GM19468 (cell line): ENCODE measurements at regions not wholly inside any gene's neighbourhood (a gene's known extent, or its start where the extent isn't known, plus 50 kb on each side); places are given as distances from the start of the nearest gene placed in this dataset.

Source experiments
- ATAC-seq: cut with Tn5 transposase; IDR thresholded peaks from one replicate; pipeline ENCODE4 v1.9.1; 2021; ENCODE audit warnings: mild to moderate bottlenecking, moderate library complexity, moderate number of reproducible peaks; ENCODE audit not compliant: unreplicated experiment; ENCODE audit errors: extremely low read depth

DNA sequence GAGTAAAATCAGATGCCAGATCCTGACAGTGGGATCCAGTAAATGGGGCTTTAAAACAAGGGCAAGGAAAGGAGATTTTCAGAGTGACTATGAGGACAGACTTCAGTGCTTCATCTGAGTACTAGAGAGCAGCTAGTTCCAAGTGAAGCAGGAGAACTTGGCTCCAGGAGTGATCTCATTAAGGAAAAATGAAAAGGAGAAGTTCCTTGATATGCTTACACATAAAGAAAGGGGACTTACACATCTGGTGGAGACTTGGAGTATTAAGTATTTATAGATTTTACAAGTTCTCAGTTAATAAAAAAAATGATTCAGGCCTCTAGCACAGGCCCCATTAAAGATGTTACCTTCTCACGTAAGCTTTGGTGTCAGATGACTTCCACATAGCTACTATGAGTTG, 105.8 kb downstream of the ICOS start:
- no peak for ATAC-seq

DNA sequence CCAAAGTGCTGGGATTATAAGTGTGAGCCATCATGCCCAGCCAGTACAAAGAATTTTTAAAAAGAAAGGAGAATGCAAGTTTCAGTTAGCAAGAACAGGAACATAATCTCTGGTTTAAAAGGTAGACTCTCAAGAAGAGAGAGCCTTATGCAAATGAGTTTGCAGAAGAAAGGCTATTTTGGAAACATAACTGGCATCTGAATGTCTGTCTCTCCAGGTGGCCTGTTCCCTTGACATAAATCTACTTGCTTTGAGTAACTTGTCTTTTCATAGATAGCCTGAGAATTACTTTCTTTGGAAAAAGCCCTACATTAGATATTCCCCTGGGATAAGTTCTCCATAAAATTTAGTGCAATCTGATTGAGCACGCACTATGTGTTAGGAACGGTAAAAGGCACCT, 109.6 kb downstream of the ICOS start:
- ATAC-seq, result peak; percentile 85

DNA sequence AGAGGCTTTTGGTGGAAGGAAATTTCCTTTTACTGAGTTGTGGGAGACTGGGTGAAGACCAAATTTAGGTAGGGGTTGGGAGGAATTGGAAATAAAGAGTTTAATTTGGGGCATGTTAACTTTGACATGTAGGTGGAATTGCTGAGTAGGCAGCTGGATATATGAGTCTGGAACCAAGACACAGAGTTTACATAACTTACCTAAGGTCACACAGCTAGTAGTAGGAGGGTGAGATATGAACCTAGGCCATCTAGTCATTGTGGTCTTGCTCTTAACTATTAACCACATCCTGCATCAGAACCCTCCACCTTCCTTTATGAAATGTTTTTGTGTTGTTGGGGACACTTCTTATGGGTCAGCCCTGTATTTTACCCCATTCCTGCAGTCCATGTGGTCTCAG, 113.1 kb downstream of the ICOS start:
- peak; percentile 38 for ATAC-seq

DNA sequence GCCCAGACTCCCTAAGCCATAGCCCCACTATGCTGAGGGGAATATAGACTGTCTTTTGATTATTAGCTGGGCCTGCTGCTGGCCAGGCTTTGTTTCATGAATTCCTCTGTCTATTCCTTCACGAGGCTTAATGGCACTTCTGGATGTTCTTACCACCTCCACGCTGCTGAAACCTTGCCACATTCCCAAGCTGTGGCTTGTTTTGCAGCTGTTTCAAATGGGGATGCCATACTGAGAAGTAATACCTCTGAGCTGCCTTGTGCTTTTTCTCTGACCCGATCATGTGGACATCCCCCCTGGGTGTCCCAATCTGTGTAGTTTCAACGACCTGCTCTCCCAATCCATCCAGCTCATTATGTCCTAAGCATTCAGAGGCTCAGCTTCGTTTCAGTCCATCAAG, 114.1 kb downstream of the ICOS start:
- no peak for ATAC-seq

DNA sequence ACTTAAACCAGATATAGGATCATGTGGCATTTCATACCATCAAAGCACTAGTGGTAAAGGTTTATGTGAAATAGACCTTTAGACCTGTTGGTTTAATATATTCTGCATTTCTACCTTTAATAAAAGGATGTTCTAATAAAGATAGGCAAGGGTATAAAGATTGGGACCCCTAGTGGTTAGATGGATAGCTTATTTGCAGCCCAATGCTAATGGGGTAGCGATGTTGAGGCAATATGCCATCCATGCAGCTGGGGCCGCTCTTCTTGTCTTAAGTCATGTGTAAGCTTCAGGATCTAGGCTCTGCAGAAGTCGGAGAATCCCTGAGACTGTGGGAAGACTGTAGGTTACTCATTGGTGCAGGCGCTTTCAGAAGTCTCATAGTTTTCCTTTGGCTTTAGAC, 114.9 kb downstream of the ICOS start:
- no peak for ATAC-seq

DNA sequence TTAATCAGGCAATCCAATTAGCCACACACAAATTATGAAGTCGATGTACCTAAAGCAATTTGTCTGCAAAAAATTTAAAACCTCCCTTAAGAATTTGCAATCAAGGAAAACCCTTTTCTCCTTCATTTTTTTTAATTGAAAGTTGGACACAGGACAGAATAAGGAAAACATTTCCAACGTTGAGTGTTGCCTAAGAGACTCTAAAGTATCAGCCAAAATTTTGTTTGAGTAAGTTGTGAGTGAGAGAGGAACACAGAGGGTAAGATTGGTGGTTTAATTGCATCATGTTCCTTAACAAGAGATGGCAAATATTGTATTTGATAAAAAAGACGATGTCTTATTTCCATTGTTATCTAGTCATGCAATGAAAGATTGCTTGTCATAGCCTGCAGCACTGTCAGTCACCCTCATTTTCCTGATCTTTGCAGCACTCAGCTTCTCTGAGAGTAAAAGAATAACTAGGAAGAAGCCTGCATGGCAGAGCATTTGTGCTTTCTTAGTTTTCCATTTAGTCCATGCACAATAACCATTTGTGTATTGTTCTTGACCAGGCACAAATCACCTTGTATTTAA, 115.5 kb downstream of the ICOS start:
- no peak for ATAC-seq

DNA sequence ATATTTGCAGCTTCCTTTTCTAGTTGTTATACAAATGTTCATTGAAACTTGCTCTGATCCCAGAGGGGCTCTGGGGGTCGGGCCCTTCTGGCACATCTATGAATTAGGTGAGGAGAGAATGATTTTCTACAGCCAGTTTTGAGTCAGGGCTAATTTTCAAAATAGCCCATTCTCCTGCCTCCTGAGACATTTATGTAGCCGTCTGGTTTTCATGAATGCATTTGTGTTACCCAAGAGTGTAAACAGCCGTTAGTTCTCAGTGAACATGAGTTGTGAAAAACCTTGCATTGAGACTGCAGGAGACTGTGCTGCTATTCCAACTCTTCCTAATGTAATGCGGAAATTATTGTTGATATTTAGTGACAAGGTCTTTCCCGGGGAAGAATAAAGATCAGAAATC, 122.5 kb downstream of the ICOS start:
- ATAC-seq, result no peak

DNA sequence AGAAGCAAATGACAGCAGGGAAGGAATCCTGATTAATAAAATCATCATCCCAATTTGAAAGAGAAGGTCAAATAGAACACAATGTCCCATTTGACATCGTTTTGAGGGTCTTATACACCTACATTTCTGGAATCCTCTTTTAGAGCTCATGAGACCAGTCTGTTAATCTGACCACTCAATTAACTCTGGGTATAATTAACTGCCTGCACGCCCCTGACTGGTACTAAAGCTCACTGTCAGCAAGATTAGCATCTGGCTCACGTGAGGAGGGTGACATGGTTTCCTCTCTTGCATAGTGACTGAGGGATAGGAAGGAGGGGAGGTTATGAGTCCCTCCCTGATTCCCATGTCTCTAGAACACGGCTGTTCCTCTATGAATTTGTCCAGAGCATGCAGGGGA, 124.3 kb downstream of the ICOS start:
- no peak for ATAC-seq

DNA sequence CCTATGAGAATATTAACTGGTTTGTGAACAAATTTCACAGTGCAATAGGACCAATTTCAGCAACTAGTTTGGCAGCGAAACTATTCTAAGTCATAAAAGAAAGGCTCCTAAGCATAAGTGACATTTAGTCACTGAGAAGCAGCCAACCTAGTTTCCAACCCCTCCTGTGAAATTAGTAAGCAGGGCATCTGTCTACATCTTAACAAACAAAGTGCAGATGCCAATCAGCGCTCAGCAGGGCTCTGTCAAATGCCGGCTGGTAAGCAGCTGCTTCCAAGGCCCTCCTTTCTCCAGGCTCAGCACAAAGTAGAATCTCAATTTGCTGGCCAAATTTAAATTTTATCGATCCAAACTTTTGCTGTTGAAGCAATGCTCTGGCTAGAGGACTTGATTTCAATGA, 124.7 kb downstream of the ICOS start:
- no peak for ATAC-seq

DNA sequence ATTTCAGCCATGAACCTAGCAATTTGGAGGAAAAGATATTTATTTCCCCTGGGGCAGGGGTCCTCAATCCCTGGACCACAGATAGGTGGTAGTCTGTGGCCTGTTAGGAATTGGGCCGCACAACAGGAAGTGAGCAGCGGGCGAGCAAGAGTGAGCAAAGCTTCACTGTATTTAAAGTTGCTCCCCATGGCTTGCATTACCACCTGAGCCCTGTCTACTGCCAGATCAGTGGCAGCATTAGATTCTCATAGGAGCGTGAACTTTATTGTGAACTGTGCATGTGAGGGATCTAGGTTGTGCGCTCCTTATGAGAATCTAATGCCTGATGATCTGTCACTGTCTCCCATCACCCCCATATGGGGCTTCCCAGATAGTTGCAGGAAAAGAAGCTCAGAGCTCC, 127.6 kb downstream of the ICOS start:
- no peak for ATAC-seq

DNA sequence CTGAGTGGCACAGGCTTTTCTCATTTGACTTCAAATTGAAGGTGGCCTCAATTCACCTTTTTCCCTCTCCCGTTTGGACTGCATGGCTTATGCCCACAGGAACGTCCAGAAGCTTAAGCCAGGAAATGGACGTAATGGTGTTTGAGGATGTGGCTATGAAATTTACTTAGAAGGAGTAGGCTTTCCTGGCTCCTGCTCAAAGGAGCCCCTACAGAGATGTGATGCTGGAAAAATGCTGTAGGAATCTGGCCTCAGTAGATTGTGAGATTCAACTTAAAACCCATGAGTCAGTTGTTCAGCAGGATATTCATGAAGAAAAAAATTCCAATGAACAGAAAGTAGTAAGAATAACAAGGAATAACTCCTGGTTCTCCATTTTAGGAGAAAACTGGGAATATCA, 129.0 kb downstream of the ICOS start:
- no peak for ATAC-seq

DNA sequence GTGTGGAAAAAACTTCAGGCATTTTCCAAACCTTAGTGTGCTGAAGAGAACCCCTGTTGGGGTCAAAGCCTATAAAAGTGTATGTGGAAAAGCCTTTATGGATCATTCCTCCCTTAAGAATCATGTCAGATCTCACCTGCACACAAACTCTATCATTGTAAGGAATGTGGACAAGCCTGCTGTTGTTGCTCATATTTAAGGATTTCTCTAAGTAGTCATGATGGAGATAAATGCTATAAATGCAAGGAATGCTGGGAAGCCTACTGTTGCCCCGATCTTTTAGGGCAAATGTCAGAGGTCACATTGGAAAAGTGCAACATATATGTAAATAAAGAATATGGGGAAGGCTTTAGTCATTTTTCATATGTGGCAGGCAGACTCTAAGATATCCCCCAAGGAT, 129.5 kb downstream of the ICOS start:
- ATAC-seq, result no peak

DNA sequence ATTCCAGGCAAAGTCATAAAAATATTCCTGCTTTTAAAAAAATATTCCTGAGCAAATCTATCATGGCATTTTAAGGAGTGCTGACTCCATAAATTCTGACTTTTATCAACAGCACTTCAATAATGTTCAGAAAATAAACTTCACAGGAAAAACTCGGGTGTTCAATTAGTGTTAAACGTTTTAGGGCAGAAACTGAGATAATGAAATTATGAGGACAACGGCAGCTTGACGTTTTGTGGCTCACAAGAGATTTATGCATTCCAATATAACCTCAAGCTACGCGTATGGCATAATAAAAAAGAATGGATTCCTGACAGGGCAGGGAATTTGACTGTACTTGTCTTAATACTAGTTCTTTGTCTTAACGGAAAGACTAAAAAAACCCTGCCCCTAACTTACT, 133.2 kb downstream of the ICOS start:
- ATAC-seq, result no peak

DNA sequence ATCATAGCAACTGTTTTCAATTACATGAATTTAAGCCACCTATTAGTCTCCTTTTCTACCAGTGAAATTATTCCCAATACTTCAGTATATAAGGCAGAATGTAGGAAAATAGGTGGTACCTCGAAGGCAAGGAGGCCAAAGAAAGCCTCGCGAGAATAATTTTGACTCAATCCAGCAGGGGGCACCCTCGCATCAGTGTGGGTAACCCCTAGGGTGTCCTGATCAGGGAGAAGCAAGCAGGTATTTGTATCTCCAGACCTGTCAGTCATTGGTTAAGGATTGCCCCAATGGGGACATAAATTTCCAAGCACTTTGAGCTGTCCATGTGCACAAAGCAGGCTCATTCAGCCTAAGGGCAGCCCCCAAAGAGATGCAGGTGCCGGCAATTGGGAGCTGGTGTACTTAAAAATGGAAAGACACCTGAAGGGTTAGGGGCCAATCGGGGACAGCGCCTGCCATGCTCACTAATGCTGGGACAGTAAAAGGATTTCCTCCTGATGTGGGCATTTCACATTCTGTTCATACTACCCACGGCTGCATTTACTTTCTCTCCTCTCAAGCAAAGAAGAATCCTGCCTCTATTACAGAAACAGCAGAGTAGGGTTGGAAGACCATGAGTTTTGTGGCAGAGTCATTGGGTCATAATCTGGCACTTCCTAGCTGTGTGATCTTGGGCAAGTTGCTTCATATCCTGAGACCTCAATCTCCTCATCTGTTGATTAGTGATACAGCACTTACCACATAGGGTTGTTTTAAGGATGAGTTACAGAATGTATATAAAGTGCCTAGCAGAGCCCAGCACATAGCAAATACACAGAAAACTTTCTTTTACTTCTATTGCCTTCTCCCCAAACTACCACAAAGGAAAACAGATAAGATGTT, 136.1 kb downstream of the ICOS start:
- ATAC-seq, result no peak

DNA sequence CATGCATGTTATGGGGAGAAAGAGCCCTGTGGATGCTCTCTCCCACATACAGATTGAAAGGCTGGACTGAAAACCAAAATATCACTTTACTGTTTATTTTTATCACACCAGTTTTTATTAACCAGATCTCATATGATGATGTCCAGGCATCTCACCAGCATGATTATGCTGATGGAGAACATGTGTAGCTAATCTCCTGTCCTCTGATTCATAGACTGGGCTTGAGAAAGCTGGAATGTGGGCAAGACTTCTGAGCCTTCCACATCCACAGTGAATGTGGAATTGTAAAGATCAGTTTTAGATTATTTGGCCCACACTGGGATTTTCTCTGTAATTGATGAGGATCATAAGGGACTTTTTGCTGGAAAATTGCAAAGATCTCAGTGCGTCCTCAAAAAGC, 137.9 kb downstream of the ICOS start:
- no peak for ATAC-seq

DNA sequence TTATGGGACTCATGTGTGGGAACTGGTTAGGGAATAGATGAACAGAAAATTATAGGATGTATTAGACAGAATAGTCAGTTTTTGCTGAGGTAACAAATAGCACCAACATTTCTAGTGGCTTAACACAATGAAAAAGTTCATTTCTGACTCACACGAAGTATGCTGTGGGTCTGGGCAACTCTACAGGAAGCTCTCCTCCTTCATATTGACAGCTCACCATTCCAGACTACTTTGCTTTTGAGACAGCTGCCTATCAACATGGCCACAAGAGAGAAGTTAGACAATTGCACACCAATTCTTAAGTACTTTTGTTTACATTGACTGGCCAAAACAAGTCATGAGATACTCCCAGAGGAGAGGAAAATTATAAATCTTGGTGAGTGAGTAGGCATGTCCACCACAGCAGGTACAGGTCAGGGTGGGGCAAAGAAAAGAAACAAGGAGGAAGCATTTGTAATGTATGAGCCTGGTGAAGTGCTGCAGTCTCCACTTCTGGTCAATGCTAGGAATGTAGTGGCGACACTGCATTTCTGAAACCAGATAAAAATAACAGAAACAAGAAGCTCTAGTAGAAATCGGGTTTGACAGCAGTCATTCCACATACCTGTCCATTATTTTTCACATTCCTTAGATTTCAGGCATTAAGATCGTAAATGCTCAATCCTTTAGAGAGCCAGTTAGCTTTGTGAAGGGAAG, 141.6 kb downstream of the ICOS start:
- ATAC-seq, result no peak

DNA sequence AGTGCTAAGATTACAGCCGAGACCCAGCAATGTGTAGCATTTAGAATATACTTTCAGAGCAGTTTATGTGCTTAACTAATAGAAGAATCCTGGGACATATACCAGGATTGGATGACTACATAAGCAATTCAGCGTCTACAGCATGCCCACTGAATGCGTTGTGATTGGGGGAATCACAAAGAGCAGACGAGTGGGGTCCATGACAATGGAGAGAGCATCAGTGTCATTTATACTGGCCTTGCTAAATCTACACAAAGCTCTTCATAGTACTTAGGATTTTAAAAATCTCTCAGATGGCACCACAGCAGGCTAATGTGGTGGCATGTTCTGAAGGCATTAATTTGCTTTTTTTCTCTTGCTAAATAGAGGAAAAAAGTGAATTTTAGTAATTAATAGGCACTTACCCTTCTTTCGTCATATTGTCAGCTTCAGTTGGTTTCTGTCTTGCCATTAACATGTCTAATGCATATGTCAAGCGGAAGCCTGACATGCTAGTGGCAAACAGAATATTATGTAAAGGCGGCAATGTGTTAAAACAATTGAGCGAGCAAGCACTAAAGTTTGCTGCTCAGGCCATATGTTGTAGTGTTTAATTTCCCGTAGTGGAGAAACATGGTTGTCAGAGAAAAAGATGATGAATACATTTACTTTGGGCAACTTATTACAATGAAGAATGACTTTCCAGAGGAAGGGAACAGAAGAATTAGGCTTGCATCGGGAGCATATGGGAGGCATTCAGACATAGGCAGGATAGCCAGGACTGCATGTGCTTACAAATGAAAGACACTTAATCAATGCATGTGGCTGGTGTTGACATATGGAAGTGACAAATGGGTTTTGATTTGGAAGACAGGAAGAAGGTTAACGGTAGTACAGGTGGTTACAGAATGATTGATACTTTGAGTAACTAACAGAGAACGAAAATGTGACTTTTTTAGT, 145.2 kb downstream of the ICOS start:
- ATAC-seq, result no peak

DNA sequence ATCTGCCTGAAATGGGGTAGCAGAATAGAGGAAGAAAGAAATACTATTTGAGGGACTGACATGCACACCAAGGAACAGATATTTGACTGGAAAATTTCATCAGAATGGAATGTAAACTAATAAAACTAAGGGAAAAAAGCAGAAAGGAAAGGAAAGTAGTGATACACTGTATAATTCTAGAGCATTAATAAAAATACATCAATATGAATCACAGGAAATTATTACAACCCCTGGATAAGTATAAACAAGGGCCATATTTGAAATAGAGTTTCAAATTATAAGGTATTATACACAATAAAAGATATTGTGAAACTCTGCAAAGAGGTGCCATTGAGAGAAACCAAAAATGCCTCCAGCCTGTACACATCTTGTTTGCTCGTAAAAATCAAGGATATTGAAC, 149.6 kb downstream of the ICOS start:
- ATAC-seq, result no peak

DNA sequence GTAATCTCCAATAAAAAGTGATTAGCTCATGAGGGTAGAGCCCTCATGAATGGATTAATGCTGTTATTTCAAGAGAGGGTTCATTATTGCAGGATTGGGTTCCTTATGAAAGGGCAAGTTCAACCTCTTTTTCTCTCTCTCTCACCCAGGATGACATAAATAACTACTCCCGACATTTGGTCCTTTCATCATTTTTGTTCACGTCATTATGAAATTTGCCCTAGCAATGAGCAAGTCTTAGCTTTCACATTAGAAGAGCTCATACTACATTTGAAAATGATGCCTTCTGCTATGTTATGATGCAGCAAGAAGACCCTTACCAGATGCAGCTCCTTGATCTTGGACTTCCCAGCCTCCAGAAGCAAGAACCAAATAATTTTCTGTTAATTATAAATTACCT, 152.5 kb downstream of the ICOS start:
- no peak for ATAC-seq

DNA sequence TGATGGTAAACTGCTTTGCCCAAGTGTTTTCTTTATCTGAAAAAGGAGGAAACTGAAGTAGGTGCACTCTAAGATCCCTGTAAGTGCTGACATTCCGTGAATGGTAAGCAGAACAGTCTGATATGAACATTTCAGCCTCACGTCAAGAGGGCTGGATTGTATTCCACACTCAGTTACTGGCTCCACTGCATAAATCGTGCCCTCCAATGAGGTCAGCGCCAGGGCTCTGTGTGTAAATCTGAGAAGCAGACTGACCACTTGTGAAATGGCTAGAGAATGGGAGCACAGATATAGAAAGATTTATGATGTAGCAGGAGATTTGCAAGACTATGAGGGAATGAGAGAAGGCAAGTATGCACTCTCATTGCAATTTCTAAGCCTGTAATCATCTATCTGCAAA, 153.0 kb downstream of the ICOS start:
- ATAC-seq, result no peak
